GM21717 (cell line): ENCODE measurements at regions not wholly inside any gene's neighbourhood (a gene's known extent, or its start where the extent isn't known, plus 50 kb on each side); places are given as distances from the start of the nearest gene placed in this dataset.
"Not testable (repeated sequence)": the region's sequence is repeated elsewhere in the genome, so short reads cannot be mapped to it uniquely, and the experiment has no call there.

Experiments used
- ATAC-seq: cut with Tn5 transposase; IDR thresholded peaks from one replicate; pipeline ENCODE4 v1.9.1; 2021; ENCODE audit warnings: mild to moderate bottlenecking, moderate library complexity; ENCODE audit not compliant: unreplicated experiment

DNA sequence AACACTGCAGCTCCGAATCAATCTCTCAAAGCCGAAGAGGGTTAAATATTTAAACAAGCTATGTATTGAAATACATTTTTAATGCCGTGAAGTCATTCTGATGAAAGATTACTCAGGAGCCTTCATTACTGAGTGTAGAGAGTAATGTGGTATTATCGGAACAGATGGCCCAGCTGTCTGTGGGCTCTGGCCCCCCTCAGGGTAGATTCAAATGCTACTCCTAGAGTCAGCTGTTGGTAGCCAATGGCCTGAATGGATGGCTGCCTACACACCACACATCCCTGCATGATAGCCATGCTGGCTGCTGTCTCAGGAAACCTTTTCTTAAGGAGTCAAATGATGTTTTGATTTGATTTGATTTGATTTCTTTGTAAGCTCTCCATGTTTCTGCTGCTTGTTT is 732.3 kb upstream of the CELF4 start:
- ATAC-seq = no peak

DNA sequence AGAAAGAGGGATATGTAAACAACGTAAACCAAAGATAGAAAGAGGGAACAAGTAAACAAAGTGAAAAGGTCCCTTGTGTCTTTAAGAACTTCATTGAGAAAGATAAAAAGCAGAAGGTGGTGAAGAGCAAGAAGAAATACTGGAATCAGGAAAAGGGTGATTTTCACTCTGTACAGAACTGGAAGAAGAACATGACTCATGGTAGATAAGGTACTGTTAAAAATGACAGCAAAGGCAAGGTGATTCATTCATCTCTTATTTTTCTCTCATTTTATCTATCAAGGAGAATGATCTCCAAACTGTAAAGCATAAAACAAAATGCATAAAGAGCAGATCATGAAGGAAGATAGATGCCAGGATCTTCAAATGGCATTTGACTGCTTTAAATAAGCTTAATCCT is 724.6 kb upstream of the CELF4 start:
- no peak for ATAC-seq

DNA sequence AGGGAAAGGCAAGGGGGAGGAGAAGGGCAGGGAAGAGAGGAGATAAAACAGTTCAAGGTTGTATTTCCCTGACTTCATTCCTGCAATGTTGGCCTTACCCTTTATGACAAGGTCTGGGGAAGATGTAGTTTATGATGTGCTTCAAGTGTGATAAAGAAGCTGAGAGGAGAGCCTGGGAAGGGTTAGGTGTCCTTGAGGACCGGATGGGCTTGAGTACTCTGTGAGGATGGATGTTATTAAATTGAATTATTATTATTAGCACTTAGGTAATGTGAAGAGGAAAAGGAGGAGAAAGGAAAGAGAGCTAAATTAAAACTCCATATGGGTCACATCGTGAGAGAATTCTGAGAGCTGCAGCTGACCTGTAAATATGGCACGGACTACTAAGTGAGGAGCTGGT is 719.4 kb upstream of the CELF4 start:
- no peak for ATAC-seq

DNA sequence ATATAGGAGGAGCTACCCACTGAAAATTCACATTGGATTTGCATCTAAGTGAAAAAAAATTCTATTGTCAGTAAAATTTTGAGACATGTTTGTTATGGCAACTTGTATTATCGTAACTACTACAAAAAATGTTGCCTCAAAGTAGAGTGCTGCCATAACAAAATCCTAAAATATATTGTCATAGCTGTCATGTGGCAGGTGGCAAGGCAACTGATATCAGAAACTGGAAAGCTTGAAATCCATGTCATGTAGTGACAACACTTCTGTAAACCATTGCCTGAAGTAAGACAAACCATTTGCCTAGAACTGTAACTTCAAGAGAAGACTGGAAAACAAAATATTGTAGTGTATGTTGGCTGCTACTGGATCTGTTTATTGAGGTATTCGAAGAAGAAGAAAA is 697.5 kb upstream of the CELF4 start:
- no peak for ATAC-seq

DNA sequence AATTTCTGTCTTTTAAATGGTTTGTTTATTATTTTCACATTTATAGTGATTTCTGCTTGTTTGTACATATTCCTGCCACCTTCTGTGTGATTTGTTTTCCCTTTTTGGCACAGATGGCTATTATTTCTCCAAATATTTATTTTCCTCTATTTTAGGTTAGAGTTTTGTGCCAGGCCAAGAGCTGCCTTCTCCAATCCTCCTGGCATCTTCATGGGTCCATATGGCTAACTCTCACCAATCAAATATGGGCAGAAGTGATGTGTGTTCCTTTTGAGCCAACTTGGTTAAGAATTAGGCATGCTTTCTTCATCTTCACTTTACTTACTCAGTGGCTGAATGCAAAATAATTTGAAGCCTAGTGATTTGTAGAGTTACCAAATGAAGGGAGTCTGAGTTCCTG is 697.1 kb upstream of the CELF4 start:
- ATAC-seq = no peak

DNA sequence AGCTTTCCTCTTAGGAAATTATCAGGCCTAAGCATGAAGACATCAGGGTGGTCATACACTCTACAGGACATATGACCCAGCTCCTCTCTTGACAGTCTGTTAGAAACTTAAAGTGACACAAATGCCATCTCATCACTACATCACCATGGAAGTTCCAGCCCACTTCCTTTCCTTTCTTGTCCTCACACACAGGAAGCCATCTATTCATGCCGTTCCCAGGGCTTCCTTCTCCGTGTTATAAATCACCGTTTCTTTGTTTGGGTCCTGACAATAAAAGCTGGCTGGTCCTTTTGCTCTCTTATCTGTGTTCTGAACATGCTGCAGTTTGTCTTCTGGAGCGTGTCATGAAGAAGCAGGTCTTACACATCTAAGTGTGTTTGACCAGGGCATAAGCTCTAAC is 692.1 kb upstream of the CELF4 start:
- no peak for ATAC-seq

DNA sequence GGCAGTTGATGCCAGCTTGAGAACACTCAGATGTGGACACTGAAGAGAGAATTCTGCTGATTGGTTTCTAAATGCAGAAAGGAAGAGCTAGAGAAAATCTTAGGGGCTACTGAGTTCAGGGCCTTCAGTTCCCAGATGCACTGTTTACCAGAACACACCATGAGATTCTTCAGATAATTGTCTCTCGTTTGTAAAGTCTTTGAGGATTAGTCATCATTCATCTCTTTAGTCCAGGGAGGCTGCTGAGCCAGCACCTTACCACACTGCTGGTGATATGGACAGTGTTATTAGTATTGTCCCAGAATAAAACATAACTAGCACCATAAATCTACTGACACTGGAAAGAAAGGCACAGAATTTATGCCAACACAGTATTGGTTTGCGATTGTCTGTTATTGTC is 690.8 kb upstream of the CELF4 start:
- no peak for ATAC-seq

DNA sequence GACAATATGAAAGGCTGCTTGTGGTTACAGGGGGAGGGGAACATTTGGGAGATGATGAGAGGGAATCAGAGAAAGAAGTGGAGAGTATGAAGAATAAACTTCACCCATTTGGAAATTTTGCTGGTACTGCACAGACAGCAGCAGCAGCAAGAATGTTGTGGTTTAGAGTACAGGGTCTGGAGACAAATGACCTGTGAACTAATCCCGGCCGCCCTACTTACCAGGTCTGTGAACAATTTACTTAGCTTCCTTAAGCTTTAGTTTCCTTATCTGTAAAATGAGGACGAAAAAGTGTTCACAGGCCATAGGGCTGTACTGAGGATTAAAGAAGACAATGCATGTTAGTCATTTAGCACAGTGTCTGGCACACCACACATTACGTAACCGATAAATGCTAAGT is 685.4 kb upstream of the CELF4 start:
- no peak for ATAC-seq

DNA sequence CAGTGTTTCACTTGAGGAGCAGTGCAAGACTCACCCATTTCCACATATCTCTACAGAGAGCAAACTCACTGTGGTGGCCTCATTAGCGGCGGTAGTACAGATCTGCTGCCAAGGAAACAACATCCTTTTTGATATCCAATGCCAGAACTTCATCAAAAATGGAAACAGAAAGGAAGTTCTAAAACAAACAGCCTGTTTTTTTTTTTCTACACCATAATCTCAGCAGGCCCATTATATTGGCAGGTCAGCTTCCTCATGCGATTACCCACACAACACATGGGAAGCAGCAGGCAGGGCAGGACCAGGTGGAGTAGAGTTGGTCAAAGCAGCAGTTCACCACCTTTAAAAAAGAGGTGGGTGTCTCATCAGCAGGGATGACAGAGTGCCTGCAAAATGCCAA is 678.9 kb upstream of the CELF4 start:
- no peak for ATAC-seq

DNA sequence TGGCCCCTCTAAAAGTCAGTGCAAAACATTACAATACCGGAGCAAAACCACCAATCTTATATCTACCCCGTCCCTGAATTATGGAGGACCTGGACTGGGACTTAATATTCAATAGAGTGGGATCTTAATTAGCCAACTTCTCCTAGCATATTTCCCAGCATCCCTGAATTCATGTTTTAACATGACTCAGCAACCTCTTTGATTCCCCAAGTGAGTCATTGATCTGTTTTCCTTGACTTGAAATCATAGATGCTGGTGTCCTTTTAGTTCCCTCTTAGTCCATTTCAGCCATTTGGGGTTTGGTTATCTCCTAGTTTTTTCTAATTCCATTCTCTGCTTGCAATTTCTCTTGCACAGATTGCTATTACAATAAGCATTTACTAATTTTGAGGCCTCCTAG is 677.7 kb upstream of the CELF4 start:
- no peak for ATAC-seq

DNA sequence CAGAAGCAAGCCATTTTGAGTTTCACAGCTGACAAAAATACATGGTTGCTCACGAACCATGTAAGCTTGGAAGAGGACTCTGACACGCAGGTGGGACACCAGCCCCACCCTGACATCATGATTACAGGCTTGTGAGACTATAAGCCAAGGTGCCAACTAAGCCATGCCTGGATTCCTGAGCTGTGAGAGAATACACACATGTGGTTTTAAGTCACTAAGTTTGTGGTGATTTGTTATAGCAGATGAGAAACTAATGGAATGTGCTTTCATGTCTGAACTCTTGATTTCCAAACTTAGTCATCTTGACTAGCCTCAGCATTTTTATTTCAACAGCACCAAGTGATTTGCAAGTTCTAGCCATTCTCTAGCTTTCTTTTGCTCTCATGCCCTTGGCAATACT is 676.1 kb upstream of the CELF4 start:
- no peak for ATAC-seq

DNA sequence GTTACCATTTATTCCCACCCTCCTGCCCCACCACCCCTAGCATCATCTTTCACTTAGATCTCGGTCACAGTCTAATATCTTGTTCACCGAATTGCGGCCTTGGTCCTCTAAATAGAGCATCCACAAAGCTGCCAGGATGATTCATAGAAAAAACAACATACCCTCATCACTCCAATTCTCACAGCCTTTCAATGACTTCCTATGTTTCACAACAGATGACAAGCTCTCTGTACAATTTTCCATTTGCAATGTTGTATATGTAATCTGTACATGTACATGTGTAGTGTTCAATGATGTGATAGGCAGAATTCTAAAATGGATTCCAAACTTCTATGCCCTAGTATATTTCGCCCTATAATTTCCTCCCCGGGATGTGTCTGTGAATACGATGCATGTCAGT is 675.6 kb upstream of the CELF4 start:
- no peak for ATAC-seq

DNA sequence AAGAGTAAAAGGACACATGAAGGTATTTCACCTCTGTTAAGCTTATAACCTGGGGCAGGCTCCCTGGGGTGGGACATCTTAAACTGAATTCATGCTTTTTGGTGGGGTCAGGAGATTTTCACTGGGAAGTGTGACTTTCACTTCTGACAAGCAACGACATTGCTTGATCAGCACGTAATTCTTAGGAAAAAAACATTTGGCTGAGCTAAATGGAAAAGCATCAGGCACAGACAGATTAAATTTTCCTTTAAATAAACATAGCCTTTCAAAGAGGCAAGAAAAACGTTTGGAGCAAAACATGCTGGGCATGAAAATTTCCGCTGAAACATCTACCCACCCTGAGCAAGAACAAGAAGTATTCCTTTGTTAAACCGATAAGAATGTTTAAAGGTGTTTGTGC is 674.0 kb upstream of the CELF4 start:
- no peak for ATAC-seq

DNA sequence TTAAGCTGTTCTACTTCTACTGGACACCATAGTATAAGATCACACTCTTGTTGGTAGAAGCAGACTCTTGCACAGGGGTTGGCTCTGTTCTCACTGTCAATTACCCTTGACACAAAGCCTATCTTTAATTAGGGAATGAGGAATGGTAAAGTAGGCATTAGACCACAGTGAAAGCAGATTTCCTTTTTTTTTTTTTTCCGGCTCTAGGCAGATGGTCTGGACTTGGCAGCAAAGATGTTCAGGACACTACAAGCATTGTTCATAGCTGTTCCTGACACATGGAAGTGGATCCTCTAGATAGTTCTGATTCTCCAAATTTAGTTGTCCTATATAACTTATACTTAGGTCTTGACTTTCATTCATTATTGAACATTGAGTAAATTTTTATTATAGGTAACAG is 672.2 kb upstream of the CELF4 start:
- no peak for ATAC-seq

DNA sequence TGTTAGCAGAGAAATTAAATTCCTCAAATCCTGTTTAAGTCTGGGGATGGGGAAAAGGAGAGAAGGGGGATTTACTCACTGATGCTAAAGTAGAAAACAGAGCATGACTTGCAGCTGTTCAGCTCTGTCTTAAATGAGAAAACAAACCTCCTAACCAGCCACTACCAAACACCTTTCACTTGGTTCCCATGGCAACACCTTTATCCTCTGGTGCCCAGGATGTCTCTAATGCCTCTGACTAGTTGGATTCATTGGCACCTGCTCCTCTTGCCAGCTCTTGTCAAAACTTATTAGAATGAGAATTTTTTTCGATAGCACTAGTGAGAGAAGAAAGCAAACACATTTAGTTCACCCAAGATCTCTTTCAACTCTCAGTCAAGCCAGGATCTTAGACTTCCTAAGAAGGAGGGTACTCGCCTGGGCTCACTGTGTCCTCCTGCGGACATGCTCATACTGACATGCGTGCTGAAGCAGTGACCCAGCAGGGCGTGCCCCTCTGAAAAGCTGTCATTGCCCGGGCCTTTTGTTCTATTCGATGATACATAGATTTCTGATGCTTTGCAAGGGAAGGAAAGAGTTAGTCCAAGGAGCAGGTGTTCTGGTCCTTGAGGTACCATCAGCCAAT is 656.0 kb upstream of the CELF4 start:
- no peak for ATAC-seq

DNA sequence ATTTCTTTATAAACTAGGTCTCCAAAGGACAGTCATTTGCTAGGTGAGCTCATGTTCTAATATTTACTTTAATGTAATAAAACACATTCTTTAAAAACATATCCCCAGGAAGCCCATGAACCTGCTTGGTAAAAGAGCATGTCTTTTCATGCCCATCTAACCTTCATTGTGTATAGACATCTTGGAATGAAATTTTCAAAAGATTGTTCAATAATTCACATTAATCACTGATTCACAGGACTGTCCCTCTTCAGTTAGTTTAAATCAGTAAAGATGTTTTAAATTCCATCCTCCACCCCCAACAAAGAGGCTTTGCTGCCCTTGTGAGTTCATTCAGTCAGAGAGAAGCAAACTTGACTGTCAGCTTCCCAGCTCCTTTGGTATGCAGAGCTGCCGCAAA is 633.4 kb upstream of the CELF4 start:
- no peak for ATAC-seq

DNA sequence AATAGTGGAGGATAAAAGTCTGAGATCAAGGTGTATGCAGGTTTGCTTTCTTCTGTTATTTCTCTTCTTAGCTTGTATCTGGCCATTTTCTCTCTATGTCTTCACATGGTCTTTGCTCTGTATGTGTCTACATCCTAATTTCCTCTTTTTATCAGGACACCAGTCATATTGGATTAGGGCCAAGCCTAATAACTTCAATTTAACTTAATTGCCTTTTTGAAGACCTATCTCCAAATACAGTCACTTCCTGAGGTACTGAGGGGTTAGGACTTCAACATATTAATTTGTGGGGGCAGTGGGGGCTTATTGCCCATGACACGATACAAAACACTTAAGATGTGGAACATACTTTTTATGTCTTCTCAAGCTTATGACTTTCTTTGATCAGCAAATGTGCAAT is 632.9 kb upstream of the CELF4 start:
- no peak for ATAC-seq

DNA sequence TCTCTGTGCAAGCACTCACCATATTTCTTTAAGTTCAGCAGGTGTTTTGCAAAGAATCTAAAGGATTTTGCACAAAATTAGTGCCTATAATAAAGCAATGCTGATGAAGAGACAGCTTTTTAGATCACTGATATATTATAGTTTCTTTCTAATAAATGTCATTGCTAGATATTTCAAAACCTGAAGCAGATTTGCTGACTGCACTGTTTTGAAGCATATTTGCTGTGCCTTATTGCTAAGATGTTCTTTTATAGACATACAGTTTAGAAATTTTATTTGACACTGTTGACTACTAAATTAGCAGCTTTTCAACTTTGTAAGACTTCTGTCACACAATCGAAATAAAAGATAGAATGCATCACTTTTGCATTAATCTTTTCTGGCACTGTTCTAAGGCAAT is 620.9 kb upstream of the CELF4 start:
- ATAC-seq = no peak

DNA sequence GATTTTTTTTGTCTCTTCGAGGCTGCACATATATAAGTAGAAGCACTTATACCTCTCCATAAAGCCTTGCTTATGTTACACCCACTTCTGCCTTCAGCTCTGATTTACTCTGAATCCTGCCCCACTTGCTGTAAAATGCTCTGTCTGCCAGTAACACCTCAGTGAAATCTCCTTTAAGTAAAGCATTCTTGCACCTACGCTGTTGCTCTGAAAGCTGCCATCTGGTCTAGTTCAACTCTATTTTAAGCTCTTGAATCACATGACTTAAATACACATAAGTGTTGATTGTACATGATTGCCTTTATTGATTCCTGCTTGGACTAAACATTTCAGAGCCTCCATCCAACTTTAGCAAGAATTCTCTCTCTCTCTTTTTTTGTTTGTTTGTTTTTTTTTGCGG is 609.0 kb upstream of the CELF4 start:
- no peak for ATAC-seq

DNA sequence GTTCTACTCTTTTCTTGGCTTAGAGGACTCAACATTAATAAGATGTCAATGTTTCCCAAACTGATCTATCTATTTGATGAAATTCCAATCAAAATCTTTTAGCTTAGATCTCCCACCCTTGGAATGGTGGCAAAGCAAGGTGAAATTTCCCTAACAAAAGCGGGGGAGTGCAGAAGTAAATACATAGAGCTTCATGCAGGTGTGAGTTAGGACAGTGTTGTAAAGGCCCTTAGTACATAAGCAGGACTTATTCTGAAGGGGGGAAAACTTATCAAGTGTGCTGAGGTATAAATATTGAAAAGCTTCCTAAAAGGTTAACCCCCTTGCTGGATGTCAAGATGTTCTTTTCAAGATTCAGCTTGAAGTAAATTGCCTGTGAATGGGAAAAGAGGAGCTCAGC is 608.6 kb upstream of the CELF4 start:
- ATAC-seq = no peak

DNA sequence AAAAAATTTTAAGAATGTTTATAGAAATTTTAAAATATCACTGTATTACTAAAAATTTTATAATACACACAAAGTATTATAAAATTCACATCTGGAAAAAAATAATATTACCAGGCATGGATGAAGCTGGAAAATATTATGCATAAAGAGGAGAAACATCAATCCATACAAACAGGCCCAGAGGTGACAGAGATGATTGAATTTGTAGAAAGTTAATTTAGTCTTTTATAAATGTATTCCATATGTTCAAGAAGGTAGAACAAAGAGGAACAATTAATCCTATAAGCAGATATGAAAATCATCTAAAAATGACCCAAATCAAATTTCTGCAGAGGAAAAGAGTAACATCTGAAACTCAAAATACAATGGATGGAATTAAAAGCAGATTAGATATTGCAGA is 605.2 kb upstream of the CELF4 start:
- ATAC-seq = no peak

DNA sequence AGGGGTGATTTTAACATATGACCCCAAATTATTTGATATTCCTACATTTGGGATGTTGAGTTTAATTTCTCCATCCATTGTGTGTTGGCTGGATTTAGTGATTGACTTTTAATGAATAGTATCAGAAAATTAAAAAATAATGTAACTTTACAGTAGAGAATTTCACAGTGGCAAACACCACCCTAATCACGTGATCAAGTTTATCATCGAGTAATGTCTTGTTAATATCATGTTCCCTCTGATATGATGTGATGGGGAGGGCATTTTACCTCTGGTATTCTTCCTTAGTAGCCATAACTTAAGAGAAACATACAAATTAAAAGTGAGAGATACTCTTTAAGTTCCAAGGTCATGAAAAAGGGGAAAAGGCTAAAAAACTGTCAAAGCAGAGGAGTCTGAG is 602.0 kb upstream of the CELF4 start:
- no peak for ATAC-seq

DNA sequence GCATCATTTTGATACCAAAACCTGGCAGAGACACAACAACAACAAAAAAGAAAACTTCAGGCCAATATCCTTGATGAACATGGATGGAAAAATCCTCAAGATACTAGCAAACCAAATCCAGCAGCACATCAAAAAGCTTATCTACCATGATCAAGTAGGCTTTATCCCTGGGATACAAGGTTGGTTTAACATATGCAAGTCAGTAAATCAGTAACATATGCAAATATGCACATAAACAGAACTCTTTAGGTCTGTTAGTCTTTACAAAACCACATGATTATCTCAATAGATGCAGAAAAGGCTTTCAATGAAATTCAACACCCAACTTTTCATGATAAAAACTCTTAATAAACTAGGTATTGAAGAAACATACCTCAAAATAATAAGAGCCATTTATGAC is 587.5 kb upstream of the CELF4 start:
- ATAC-seq = not testable (repeated sequence)

DNA sequence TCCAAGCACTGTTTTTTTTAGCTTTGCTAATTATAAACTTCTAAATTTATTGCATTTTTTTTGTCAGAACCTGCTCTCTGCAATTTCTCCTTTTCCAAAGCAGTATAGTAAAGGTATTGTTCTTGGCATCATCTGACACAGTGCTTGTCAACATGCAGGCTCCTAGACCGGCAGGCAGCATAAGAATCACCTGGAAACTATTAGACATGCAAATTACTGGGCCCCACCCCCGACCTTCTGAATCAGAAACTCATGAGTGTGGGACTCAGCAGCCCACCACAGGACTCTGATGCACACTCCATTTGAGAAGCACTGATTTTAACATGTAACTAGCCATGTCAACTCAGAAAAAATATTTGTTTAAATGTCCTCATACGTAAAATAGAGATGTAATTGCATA is 551.1 kb upstream of the CELF4 start:
- ATAC-seq = no peak
